H1 (cell line): ENCODE measurements at regions not wholly inside any gene's neighbourhood (a gene's known extent, or its start where the extent isn't known, plus 50 kb on each side); places are given as distances from the start of the nearest gene placed in this dataset.

Experiments
- CTCF ChIA-PET: fragments of 300-600 bp; sonication (Branson Sonifier 250); formaldehyde crosslinking; loops from one replicate; lab custom pipeline; 2021; ENCODE audit not compliant: partially characterized antibody; lab: Charles Lee
- POLR2A ChIA-PET: fragments of 300-600 bp; sonication (Branson Sonifier 250); formaldehyde crosslinking; loops from one replicate; lab custom pipeline; 2021; ENCODE audit warnings: inconsistent platforms; ENCODE audit not compliant: partially characterized antibody; lab: Charles Lee
- DNase-seq, 2 experiments: peaks; one replicate each; pipeline versions ENCODE4 v3.0.0 to v3.0.0-alpha.2; 2010 to 2022; ENCODE audit warnings: low spot score in 2 of 2, low read depth in 1 of 2, mixed read lengths in 1 of 2
- FAIRE-seq: peaks from 2 replicates; lab custom pipeline; 2011; peaks lifted over from hg19 to GRCh38; lab: Jason Lieb, UNC
- H2AFZ ChIP-seq: 2 replicates; pipeline ENCODE4 v1.8.1; 2012; ENCODE audit warnings: low read length, inconsistent platforms
- H2AK5ac ChIP-seq: 2 replicates; pipeline ENCODE4 v1.6.1; 2013; ENCODE audit warnings: low read depth, low read length
- H2BK120ac ChIP-seq: replicated peaks from 2 replicates; pipeline ENCODE3; 2013; ENCODE audit warnings: low read depth, low read length, inconsistent platforms
- H2BK12ac ChIP-seq: 2 replicates; pipeline ENCODE4 v1.6.1; 2013; ENCODE audit warnings: low read depth, low read length
- H2BK15ac ChIP-seq: 2 replicates; pipeline ENCODE4 v1.6.1; 2013; ENCODE audit warnings: low read length
- H2BK20ac ChIP-seq: 2 replicates; pipeline ENCODE4 v1.6.1; 2013; ENCODE audit warnings: low read length
- H2BK5ac ChIP-seq: 2 replicates; pipeline ENCODE4 v1.6.1; 2013; ENCODE audit warnings: low read depth, low read length
- H3K14ac ChIP-seq: 2 replicates; pipeline ENCODE4 v1.6.1; 2013; ENCODE audit warnings: inconsistent platforms; ENCODE audit not compliant: insufficient read length
- H3K18ac ChIP-seq: 2 replicates; pipeline ENCODE4 v1.6.1; 2013; ENCODE audit warnings: low read length; ENCODE audit errors: extremely low read depth
- H3K23ac ChIP-seq: 2 replicates; pipeline ENCODE4 v1.6.1; 2013; ENCODE audit warnings: inconsistent platforms; ENCODE audit not compliant: insufficient read length
- H3K23me2 ChIP-seq: 2 replicates; pipeline ENCODE4 v1.6.1; 2013; ENCODE audit warnings: low read depth, low read length
- H3K27ac ChIP-seq: 2 replicates; pipeline ENCODE4 v1.6.1; 2011; ENCODE audit warnings: low read depth, low read length, inconsistent platforms
- H3K27me3 ChIP-seq, 4 experiments: replicated peaks in 1 of 4; 1 replicate in 1 of 4; 2 replicates in 3 of 4; pipeline versions ENCODE4 v1.6.1 to v1.8.1; 2011 to 2013; ENCODE audit warnings: low read length in 3 of 4, mild to moderate bottlenecking in 3 of 4, inconsistent platforms in 2 of 4, mixed read lengths in 2 of 4, moderate library complexity in 1 of 4; ENCODE audit not compliant: control insufficient read depth in 3 of 4, insufficient read depth in 3 of 4; ENCODE audit errors: extremely low read depth in 1 of 4
- H3K36me3 ChIP-seq, 4 experiments: 2 replicates each; pipeline versions ENCODE4 v1.6.1 to v1.8.1; 2011 to 2013; ENCODE audit warnings: mild to moderate bottlenecking in 4 of 4, low read length in 3 of 4, moderate library complexity in 2 of 4, control low read depth in 1 of 4, inconsistent platforms in 1 of 4; ENCODE audit not compliant: insufficient read depth in 4 of 4, control insufficient read depth in 2 of 4
- H3K4ac ChIP-seq: replicated peaks from 2 replicates; pipeline ENCODE3; 2013; ENCODE audit warnings: low read length, low read depth, mixed read lengths, inconsistent platforms; ENCODE audit not compliant: insufficient read length
- H3K4me1 ChIP-seq, 4 experiments: replicated peaks in 1 of 4; 1 replicate in 1 of 4; 2 replicates in 3 of 4; pipeline versions ENCODE4 v1.6.1 to v1.8.1; 2011 to 2013; ENCODE audit warnings: low read length in 3 of 4, inconsistent platforms in 2 of 4, mixed read lengths in 1 of 4; ENCODE audit not compliant: insufficient read depth in 4 of 4, control insufficient read depth in 3 of 4
- H3K4me2 ChIP-seq, 2 experiments: 2 replicates each; pipeline versions ENCODE4 v1.6.1 to v1.8.1; 2011 to 2013; ENCODE audit warnings: low read depth in 2 of 2, low read length in 2 of 2, control low read depth in 1 of 2, inconsistent platforms in 1 of 2, mild to moderate bottlenecking in 1 of 2; ENCODE audit not compliant: insufficient read depth in 1 of 2
- H3K4me3 ChIP-seq, 4 experiments: fragments of 200-600, 300-600 bp in 1 of 4; sonication (generic), shearing (Covaris generic), sonication (Bioruptor Twin) in 1 of 4; 2 replicates each; pipeline versions ENCODE4 v1.5.1 to v1.8.1; 2011 to 2016; ENCODE audit warnings: low read length in 4 of 4, low read depth in 3 of 4, control low read depth in 2 of 4, inconsistent platforms in 2 of 4, mild to moderate bottlenecking in 2 of 4, mixed read lengths in 1 of 4, moderate library complexity in 1 of 4; ENCODE audit not compliant: insufficient read depth in 2 of 4; ENCODE audit errors: extremely low read depth in 1 of 4
- H3K56ac ChIP-seq: replicated peaks from 2 replicates; pipeline ENCODE3; 2013; ENCODE audit warnings: low read depth, mild to moderate bottlenecking, mixed read lengths, low read length, inconsistent platforms; ENCODE audit not compliant: insufficient read length
- H3K79me1 ChIP-seq: 2 replicates; pipeline ENCODE4 v1.6.1; 2013; ENCODE audit warnings: low read depth, low read length, control low read depth
- H3K79me2 ChIP-seq, 2 experiments: 2 replicates each; pipeline versions ENCODE4 v1.6.1 to v1.8.1; 2012 to 2013; ENCODE audit warnings: low read length in 2 of 2, mild to moderate bottlenecking in 2 of 2, inconsistent platforms in 1 of 2; ENCODE audit not compliant: insufficient read depth in 2 of 2, control insufficient read depth in 1 of 2
- H3K9ac ChIP-seq, 4 experiments: replicated peaks in 1 of 4; 1 replicate in 1 of 4; 2 replicates in 3 of 4; pipeline versions ENCODE4 v1.6.1 to v1.8.1; 2011 to 2013; ENCODE audit warnings: low read depth in 3 of 4, low read length in 3 of 4, control low read depth in 2 of 4, mild to moderate bottlenecking in 2 of 4, moderate library complexity in 2 of 4, inconsistent platforms in 1 of 4; ENCODE audit errors: extremely low read depth in 1 of 4
- H3K9me3 ChIP-seq, 2 experiments: 2 replicates each; pipeline versions ENCODE4 v1.6.1 to v1.8.1; 2012 to 2013; ENCODE audit warnings: mild to moderate bottlenecking in 2 of 2, moderate library complexity in 2 of 2, control low read depth in 1 of 2, inconsistent platforms in 1 of 2, low read depth in 1 of 2, low read length in 1 of 2, mixed read lengths in 1 of 2; ENCODE audit not compliant: insufficient read depth in 2 of 2
- H4K20me1 ChIP-seq, 2 experiments: replicated peaks in 1 of 2; 2 replicates each; pipeline versions ENCODE3 to v1.8.1; 2011 to 2013; ENCODE audit warnings: inconsistent platforms in 2 of 2, low read length in 2 of 2, mild to moderate bottlenecking in 1 of 2; ENCODE audit not compliant: insufficient read depth in 2 of 2, control insufficient read depth in 1 of 2
- H4K5ac ChIP-seq: 2 replicates; pipeline ENCODE4 v1.6.1; 2013; ENCODE audit warnings: low read length, low read depth, mixed read lengths, inconsistent platforms; ENCODE audit not compliant: insufficient read length
- H4K8ac ChIP-seq: 2 replicates; pipeline ENCODE4 v1.8.0; 2013; ENCODE audit warnings: mild to moderate bottlenecking, moderate library complexity, low read length, inconsistent platforms; ENCODE audit not compliant: insufficient read depth; ENCODE audit errors: extremely low read depth
- H4K91ac ChIP-seq: replicated peaks from 2 replicates; pipeline ENCODE3; 2013; ENCODE audit warnings: low read length, mixed read lengths, inconsistent platforms; ENCODE audit not compliant: insufficient read length
- RAD21 ChIP-seq, 2 experiments: IDR thresholded peaks in 1 of 2; conservative IDR thresholded peaks in 1 of 2; 2 replicates each; pipeline ENCODE4 v1.6.1; 2011; ENCODE audit warnings: low read depth in 2 of 2, low read length in 2 of 2, improper control_type of control experiment in 1 of 2, inconsistent platforms in 1 of 2, mild to moderate bottlenecking in 1 of 2, moderate library complexity in 1 of 2
- RFX5 ChIP-seq: IDR thresholded peaks from 2 replicates; pipeline ENCODE4 v1.6.1; 2011; ENCODE audit warnings: low read depth, low read length, improper control_type of control experiment, borderline replicate concordance
- TAF7 ChIP-seq: optimal IDR thresholded peaks from 2 replicates; pipeline ENCODE3; 2011; ENCODE audit warnings: low read depth, mild to moderate bottlenecking, inconsistent platforms, low read length, moderate library complexity, borderline replicate concordance
- WGBS, 2 experiments: shearing (Covaris generic) in 1 of 2; methylation state at CpG; one replicate each; pipeline versions ENCODE4 v1.1.6 to v1.1.7; 2013 to 2015; ENCODE audit warnings: low lambda C conversion rate in 2 of 2, mixed read lengths in 2 of 2, inconsistent platforms in 1 of 2, low coverage in 1 of 2, missing lambda C conversion rate in 1 of 2; ENCODE audit not compliant: insufficient replicate concordance in 2 of 2, insufficient coverage in 1 of 2, insufficient read length in 1 of 2; ENCODE audit errors: extremely low coverage in 1 of 2, missing lambda C conversion rate in 1 of 2; 5-methylcytosine and 5-hydroxymethylcytosine counted together

GRCh38 chr2:184463102-184463865 is 135.0 kb upstream of the ZNF804A start:
- Histone ChIP-seq H2BK15ac (no peak overlapping the region), H2BK12ac (no peak overlapping the region), H3K27ac (no peak overlapping the region), H3K23me2 (no peaks in the 10 kb centered on the region), H2AK5ac (no peak overlapping the region), H4K5ac (no peak overlapping the region), H3K14ac (no peak overlapping the region), H3K23ac (no peak overlapping the region), H2BK20ac (no peak overlapping the region), H3K4me1 (no peaks in the 10 kb centered on the region), H3K4me3 (no peak overlapping the region), H3K79me1 (no peaks in the 10 kb centered on the region), H2AFZ (peak overlapping the region; percentile 43; the same call in 1 of the 2 replicates), H4K20me1 (no peaks in the 10 kb centered on the region), H3K27me3 (no peaks in the 10 kb centered on the region), H4K91ac (no peak overlapping the region), H3K36me3 (no peaks in the 10 kb centered on the region), H3K9me3 (no peaks in the 10 kb centered on the region), H2BK120ac (no peak overlapping the region), H3K79me2 (no peaks in the 10 kb centered on the region), H4K8ac (no peak overlapping the region), H3K4me2 (no peak overlapping the region), H3K4ac (no peak overlapping the region), H3K56ac (no peak overlapping the region), H3K9ac (no peak overlapping the region), H3K18ac (no peak overlapping the region), H2BK5ac (no peak overlapping the region)
- TF ChIP-seq TAF7: no peak
- TF ChIP-seq RFX5: no peak
- no peak for TF ChIP-seq RAD21 (IDR thresholded peaks at IDR 0.05 in 1 of 2, conservative IDR thresholded peaks at IDR 0.05 in 1 of 2; ENCODE audit: low read depth in 2 of 2, low read length in 2 of 2)
- CTCF ChIA-PET: no interaction called here
- POLR2A ChIA-PET: no interaction called here
- 91% methylated on average over 4 of the region's 4 CpGs; no CpG with 5 or more reads in 1 of the 2 experiments for WGBS, 2 experiments
- DNase-seq (no peak), FAIRE-seq (no peak)
